Thyroid gland (tissue), 4 donors: ENCODE measurements at regions not wholly inside any gene's neighbourhood (a gene's known extent, or its start where the extent isn't known, plus 50 kb on each side); places are given as distances from the start of the nearest gene placed in this dataset.

Experiments
- CTCF ChIP-seq, 6 experiments: fragments of 200-600 bp in 3 of 6; fragments of 450-650 bp in 3 of 6; sonication (generic) in 3 of 6; IDR thresholded peaks; one replicate each; pipeline ENCODE4 v1.5.1; 2016 to 2019; ENCODE audit warnings: antibody characterized with exemption in 6 of 6, mild to moderate bottlenecking in 2 of 6, inconsistent platforms in 1 of 6, moderate library complexity in 1 of 6
- POLR2A ChIP-seq, 2 donors: fragments of 450-650 bp; IDR thresholded peaks; one replicate each; pipeline ENCODE4 v1.6.1; 2017; ENCODE audit warnings: antibody characterized with exemption in 2 of 2, mild to moderate bottlenecking in 2 of 2, moderate library complexity in 1 of 2

GRCh38 chr4:3612934-3613333 is 80.7 kb upstream of the LRPAP1 start:
- TF ChIP-seq CTCF (IDR thresholded peaks at IDR 0.05), result no peak
- no peak for TF ChIP-seq POLR2A (IDR thresholded peaks at IDR 0.05)
